Activated T-cell treated with anti-CD3 and anti-CD28 coated beads, Interleukin-2, amount 50 U/mL, for 4 hours (primary cell): ENCODE measurements at regions not wholly inside any gene's neighbourhood (a gene's known extent, or its start where the extent isn't known, plus 50 kb on each side); places are given as distances from the start of the nearest gene placed in this dataset.
"Not testable (repeated sequence)": the region's sequence is repeated elsewhere in the genome, so short reads cannot be mapped to it uniquely, and the experiment has no call there.

ENCODE experiments used
- ATAC-seq, 2 donors: fragments of 200-7000 bp; cut with Tn5 transposase; one replicate each; pipeline ENCODE4 v1.10.0; 2021
- DNase-seq: peaks from one replicate; pipeline ENCODE4 v3.0.0-alpha.2; 2020
- H3K27me3 Mint-ChIP-seq: one replicate; pipeline ENCODE4 v1.8.0; 2021; ENCODE audit warnings: low read depth, mixed read lengths
- H3K36me3 Mint-ChIP-seq: one replicate; pipeline ENCODE4 v1.8.0; 2022; ENCODE audit warnings: mixed read lengths; ENCODE audit not compliant: insufficient read depth
- H3K4me1 Mint-ChIP-seq: one replicate; pipeline ENCODE4 v1.8.0; 2021; ENCODE audit warnings: low read depth, mixed read lengths
- H3K4me3 Mint-ChIP-seq: one replicate; pipeline ENCODE4 v1.8.0; 2021; ENCODE audit warnings: mild to moderate bottlenecking, moderate library complexity, mixed read lengths
- H3K9me3 Mint-ChIP-seq: one replicate; pipeline ENCODE4 v1.8.0; 2021; ENCODE audit warnings: mixed read lengths

DNA sequence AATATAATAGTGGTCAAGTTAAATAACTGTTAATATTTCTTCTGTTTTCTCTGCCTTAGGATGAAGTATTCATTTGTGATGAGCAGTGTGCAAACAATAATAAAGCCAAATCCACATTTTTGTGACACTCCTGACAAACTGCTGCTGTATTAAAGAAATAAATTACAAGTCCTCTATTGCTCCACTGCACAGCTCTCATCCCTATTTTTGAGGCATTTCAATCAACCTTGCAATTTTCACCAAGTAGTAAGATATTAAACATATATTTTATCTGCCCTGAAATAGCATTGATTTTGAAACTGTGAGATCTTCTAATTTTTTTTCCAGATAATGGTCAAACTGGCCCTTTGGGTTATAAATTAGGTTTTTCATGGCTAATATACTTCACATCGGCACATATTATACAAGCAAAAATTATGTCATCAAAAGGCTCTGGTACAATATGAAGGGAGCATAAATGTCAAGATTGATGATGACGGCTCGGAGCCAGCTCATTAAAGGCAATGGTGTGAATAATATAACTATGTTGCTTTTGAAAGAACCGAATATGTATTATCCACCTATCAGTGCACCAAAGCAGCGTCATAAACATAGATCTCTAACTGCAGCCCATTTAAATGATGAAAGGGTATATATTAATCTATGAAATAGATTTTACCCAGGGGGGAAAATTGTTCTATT lies 764.9 kb downstream of the DNAH5 start:
- no peak for ATAC-seq
- no peak overlapping the region for H3K4me3 Mint-ChIP-seq
- peaks cover 18% of the 10 kb centered on the region for H3K9me3 Mint-ChIP-seq
- no peaks in the 10 kb centered on the region for H3K27me3 Mint-ChIP-seq
- DNase-seq: no peak
- H3K4me1 Mint-ChIP-seq: no peaks in the 10 kb centered on the region
- H3K36me3 Mint-ChIP-seq: no peaks in the 10 kb centered on the region

GRCh38 chr5:13143630-13144029 lies 800.9 kb downstream of the DNAH5 start:
- Mint-ChIP-seq H3K9me3 (peaks cover 14% of the 10 kb centered on the region), H3K4me1 (no peaks in the 10 kb centered on the region), H3K36me3 (no peaks in the 10 kb centered on the region), H3K4me3 (no peak overlapping the region), H3K27me3 (no peaks in the 10 kb centered on the region)
- DNase-seq (no peak), ATAC-seq (no peak)

GRCh38 chr5:13143214-13143613 lies 801.3 kb downstream of the DNAH5 start:
- H3K9me3 Mint-ChIP-seq: peaks cover 18% of the 10 kb centered on the region
- ATAC-seq (no peak), DNase-seq (no peak)
- no peaks in the 10 kb centered on the region for H3K4me1 Mint-ChIP-seq
- H3K36me3 Mint-ChIP-seq: no peaks in the 10 kb centered on the region
- H3K27me3 Mint-ChIP-seq: no peaks in the 10 kb centered on the region
- H3K4me3 Mint-ChIP-seq: no peak overlapping the region

DNA sequence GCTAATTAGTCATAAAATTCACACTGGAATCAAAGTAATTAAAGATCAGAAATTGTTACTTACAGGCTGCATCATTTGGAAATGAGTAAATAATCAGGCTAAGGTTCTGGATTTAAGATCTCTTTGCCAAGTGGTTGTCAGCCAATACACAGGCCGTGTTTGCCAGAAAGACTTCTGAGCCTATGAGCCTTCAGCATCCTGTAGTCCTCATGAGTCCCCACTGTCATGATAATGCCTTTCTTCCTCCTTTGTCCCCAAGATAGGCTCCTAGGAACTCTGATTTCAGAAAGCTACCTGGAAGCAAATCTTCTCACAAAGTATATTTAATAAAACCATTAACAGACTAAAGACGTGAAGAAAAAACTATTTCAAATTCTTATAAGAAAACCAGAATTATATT lies 810.5 kb downstream of the DNAH5 start:
- Mint-ChIP-seq H3K27me3 (no peaks in the 10 kb centered on the region), H3K36me3 (no peaks in the 10 kb centered on the region), H3K9me3 (peaks cover 15% of the 10 kb centered on the region), H3K4me3 (no peak overlapping the region), H3K4me1 (no peaks in the 10 kb centered on the region)
- no peak for ATAC-seq
- DNase-seq: no peak

DNA sequence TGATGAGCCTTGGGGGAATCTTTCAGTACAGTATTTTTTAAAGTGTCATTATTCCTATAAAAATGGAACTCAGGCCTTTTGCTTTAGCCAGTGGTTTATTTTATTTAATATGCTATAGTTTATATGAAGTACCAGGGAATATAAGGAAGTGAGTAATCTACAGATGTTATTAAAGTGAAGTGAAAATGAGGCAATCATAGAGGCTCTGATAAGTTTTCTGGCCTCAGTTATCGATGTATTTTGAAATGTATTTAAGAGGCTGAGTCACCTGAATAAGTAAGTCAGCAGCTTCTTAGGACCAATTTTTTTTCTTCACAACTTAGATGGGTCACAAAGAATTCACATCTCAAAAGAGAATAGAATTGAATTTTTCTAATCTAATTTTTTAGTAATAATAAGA lies 829.0 kb downstream of the DNAH5 start:
- no peak overlapping the region for H3K4me3 Mint-ChIP-seq
- H3K4me1 Mint-ChIP-seq: no peaks in the 10 kb centered on the region

GRCh38 chr5:13108265-13108664 lies 836.2 kb downstream of the DNAH5 start:
- Mint-ChIP-seq H3K9me3 (peaks cover 23% of the 10 kb centered on the region), H3K4me3 (no peak overlapping the region), H3K36me3 (no peaks in the 10 kb centered on the region), H3K27me3 (no peaks in the 10 kb centered on the region), H3K4me1 (no peaks in the 10 kb centered on the region)
- DNase-seq (no peak), ATAC-seq (no peak)

More for the DNA sequence above, 829.0 kb downstream of the DNAH5 start:
- DNase-seq: no peak
- H3K9me3 Mint-ChIP-seq: peaks cover 22% of the 10 kb centered on the region
- no peaks in the 10 kb centered on the region for H3K27me3 Mint-ChIP-seq
- no peak for ATAC-seq
- H3K36me3 Mint-ChIP-seq: no peaks in the 10 kb centered on the region

- H3K9me3 Mint-ChIP-seq: peaks cover 19% of the 10 kb centered on the region
- H3K36me3 Mint-ChIP-seq: no peaks in the 10 kb centered on the region
- no peaks in the 10 kb centered on the region for H3K27me3 Mint-ChIP-seq
- no peak overlapping the region for H3K4me3 Mint-ChIP-seq
- no peak for ATAC-seq
- no peak for DNase-seq
- no peaks in the 10 kb centered on the region for H3K4me1 Mint-ChIP-seq
Observed at GRCh38 chr5:13107537-13107936, 837.0 kb downstream of the DNAH5 start.

GRCh38 chr5:13081116-13081515 lies 863.4 kb downstream of the DNAH5 start:
- no peaks in the 10 kb centered on the region for H3K36me3 Mint-ChIP-seq
- no peak overlapping the region for H3K4me3 Mint-ChIP-seq
- DNase-seq (no peak), ATAC-seq (no peak)
- H3K27me3 Mint-ChIP-seq: no peaks in the 10 kb centered on the region
- H3K4me1 Mint-ChIP-seq: no peaks in the 10 kb centered on the region
- H3K9me3 Mint-ChIP-seq: peaks cover 13% of the 10 kb centered on the region

DNA sequence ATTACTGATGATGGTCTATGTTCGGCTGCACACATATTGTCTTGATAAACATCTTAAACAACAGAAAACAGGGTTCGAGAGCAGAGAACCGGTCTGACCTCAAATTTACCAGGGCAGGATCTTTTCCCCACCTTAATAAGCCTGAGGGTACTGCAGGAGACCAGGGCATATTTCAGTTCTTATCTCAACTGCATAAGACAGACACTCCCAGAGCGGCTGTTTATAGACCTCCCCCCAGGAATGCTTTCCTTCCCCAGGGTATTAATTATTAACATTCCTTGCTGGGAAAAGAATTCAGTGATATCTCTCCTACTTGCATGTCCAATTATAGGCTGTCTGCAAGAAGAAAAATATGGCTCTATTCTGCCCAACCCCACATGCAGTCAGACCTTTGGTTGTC lies 871.6 kb downstream of the DNAH5 start:
- not testable (repeated sequence) for DNase-seq, H3K27me3 Mint-ChIP-seq, H3K4me3 Mint-ChIP-seq, H3K4me1 Mint-ChIP-seq, H3K36me3 Mint-ChIP-seq, ATAC-seq
- H3K9me3 Mint-ChIP-seq: peaks cover 37% of the 10 kb centered on the region

GRCh38 chr5:13063088-13063487 lies 881.4 kb downstream of the DNAH5 start:
- Mint-ChIP-seq H3K9me3 (peaks cover 13% of the 10 kb centered on the region), H3K4me1 (no peaks in the 10 kb centered on the region), H3K27me3 (no peaks in the 10 kb centered on the region), H3K36me3 (no peaks in the 10 kb centered on the region), H3K4me3 (no peak overlapping the region)
- ATAC-seq (no peak), DNase-seq (no peak)

GRCh38 chr5:13045897-13046551 lies 898.5 kb downstream of the DNAH5 start:
- peaks cover 26% of the 10 kb centered on the region for H3K9me3 Mint-ChIP-seq
- DNase-seq: no peak
- no peaks in the 10 kb centered on the region for H3K4me1 Mint-ChIP-seq
- H3K4me3 Mint-ChIP-seq: no peak overlapping the region
- ATAC-seq: no peak
- H3K27me3 Mint-ChIP-seq: no peaks in the 10 kb centered on the region
- no peaks in the 10 kb centered on the region for H3K36me3 Mint-ChIP-seq

- no peaks in the 10 kb centered on the region for H3K27me3 Mint-ChIP-seq
- H3K4me1 Mint-ChIP-seq: no peaks in the 10 kb centered on the region
- H3K4me3 Mint-ChIP-seq: no peak overlapping the region
- ATAC-seq (no peak), DNase-seq (no peak)
- H3K36me3 Mint-ChIP-seq: no peaks in the 10 kb centered on the region
- no peaks in the 10 kb centered on the region for H3K9me3 Mint-ChIP-seq
Observed at GRCh38 chr5:13034061-13034460, 910.4 kb downstream of the DNAH5 start.

- no peaks in the 10 kb centered on the region for H3K36me3 Mint-ChIP-seq
- ATAC-seq (no peak), DNase-seq (no peak)
- no peaks in the 10 kb centered on the region for H3K4me1 Mint-ChIP-seq
- H3K9me3 Mint-ChIP-seq: peaks cover 6% of the 10 kb centered on the region
- no peak overlapping the region for H3K4me3 Mint-ChIP-seq
- H3K27me3 Mint-ChIP-seq: no peaks in the 10 kb centered on the region
Observed at GRCh38 chr5:13029211-13029610, 915.3 kb downstream of the DNAH5 start.

DNA sequence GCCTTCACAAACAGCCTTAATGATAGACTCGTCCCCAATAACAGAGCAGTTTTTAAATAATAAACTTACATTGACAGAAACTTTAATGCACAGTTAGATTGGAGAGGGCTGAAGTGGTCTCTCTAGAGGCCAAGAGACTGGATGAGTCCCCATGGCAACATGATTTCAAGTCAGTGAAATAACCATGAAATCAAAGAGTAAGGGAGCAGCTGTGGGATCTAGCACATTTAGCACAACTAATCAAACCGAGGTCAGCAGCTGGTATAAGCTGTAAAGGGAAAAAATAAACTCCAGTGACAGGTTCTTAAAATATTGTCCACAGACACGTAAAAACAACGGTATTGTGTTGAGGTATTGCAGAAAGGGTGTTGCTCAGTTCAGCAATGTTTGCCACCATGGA lies 916.6 kb downstream of the DNAH5 start:
- no peaks in the 10 kb centered on the region for H3K36me3 Mint-ChIP-seq
- ATAC-seq (no peak), DNase-seq (no peak)
- peaks cover 6% of the 10 kb centered on the region for H3K9me3 Mint-ChIP-seq
- H3K27me3 Mint-ChIP-seq: no peaks in the 10 kb centered on the region
- no peak overlapping the region for H3K4me3 Mint-ChIP-seq
- H3K4me1 Mint-ChIP-seq: no peaks in the 10 kb centered on the region

- DNase-seq (no peak), ATAC-seq (no peak)
- no peaks in the 10 kb centered on the region for H3K4me1 Mint-ChIP-seq
- H3K36me3 Mint-ChIP-seq: no peaks in the 10 kb centered on the region
- H3K4me3 Mint-ChIP-seq: no peak overlapping the region
- peaks cover 15% of the 10 kb centered on the region for H3K9me3 Mint-ChIP-seq
- no peaks in the 10 kb centered on the region for H3K27me3 Mint-ChIP-seq
Observed at GRCh38 chr5:13019729-13020128, 924.8 kb downstream of the DNAH5 start.
